ENCODE measurements at regions not wholly inside any gene's neighbourhood (a gene's known extent, or its start where the extent isn't known, plus 50 kb on each side); places are given as distances from the start of the nearest gene placed in this dataset.

DNA sequence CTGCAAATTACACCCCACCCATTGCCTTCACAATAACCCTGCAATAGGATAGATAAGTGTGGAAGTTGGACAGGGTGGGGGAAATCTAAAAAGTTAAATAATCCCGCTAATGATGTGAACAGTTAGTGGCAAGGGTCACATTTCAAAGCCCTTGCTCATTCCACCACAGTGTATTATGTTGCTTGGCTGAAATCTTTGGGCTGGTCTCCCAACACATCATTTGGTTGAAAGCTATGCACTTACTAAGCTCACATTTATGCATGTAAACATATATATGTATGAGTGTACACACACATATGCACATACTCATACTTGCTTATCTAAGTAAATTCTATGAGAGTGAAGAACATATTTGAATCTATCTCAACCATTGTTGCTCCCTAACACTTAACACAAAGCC lies 197.8 kb downstream of the RDH14 start:
- Histone ChIP-seq H3K4me2 (no peak overlapping the region), H3K27ac (ENCODE audit: low read depth) (no peak overlapping the region), H3K36me3 (ENCODE audit: insufficient read depth) (no peaks in the 10 kb centered on the region), H2AFZ (no peak overlapping the region), H3K9me2 (ENCODE audit: insufficient read depth) (no peaks in the 10 kb centered on the region), H3K79me2 (replicated peaks; ENCODE audit: insufficient read depth) (no peaks in the 10 kb centered on the region), H3K4me3 (no peak overlapping the region), H3K4me1 (ENCODE audit: insufficient read depth) (no peaks in the 10 kb centered on the region), H3F3A (replicated peaks; ENCODE audit: low read depth) (no peaks in the 10 kb centered on the region), H4K20me1 (replicated peaks; ENCODE audit: insufficient read depth) (no peaks in the 10 kb centered on the region), H3K27me3 (ENCODE audit: insufficient read depth) (no peaks in the 10 kb centered on the region)
- Mint-ChIP-seq H3K4me1 (no peaks in the 10 kb centered on the region), H3K36me3 (ENCODE audit: low read depth) (no peaks in the 10 kb centered on the region), H3K9me3 (no peaks in the 10 kb centered on the region), H3K27ac (no peak overlapping the region), H3K4me3 (no peak overlapping the region), H3K27me3 (ENCODE audit: insufficient read depth, low read depth, poor library complexity) (peaks cover 2% of the 10 kb centered on the region)
- TF ChIP-seq, protein P1, sequence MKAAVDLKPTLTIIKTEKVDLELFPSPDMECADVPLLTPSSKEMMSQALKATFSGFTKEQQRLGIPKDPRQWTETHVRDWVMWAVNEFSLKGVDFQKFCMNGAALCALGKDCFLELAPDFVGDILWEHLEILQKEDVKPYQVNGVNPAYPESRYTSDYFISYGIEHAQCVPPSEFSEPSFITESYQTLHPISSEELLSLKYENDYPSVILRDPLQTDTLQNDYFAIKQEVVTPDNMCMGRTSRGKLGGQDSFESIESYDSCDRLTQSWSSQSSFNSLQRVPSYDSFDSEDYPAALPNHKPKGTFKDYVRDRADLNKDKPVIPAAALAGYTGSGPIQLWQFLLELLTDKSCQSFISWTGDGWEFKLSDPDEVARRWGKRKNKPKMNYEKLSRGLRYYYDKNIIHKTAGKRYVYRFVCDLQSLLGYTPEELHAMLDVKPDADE (IDR thresholded peaks at IDR 0.05), result no peak
- TF ChIP-seq NANOG (IDR thresholded peaks at IDR 0.05; ENCODE audit: borderline replicate concordance) (no peak), ZNF114 (CRISPR knock-in tag; IDR thresholded peaks at IDR 0.05) (no peak), ZNF331 (CRISPR knock-in tag; IDR thresholded peaks at IDR 0.05; ENCODE audit: low read depth) (no peak), EZH2phosphoT487 (IDR thresholded peaks at IDR 0.05; ENCODE audit: unreplicated experiment) (no peak), POLR2AphosphoS5 (IDR thresholded peaks at IDR 0.05; ENCODE audit: low read depth) (no peak), STAT1 (IDR thresholded peaks at IDR 0.05; ENCODE audit: unreplicated experiment) (no peak), CREB1 (CRISPR knock-in tag; IDR thresholded peaks at IDR 0.05; ENCODE audit: low read depth) (no peak), EZH2 (IDR thresholded peaks at IDR 0.05; ENCODE audit: low read depth, unreplicated experiment) (no peak), CTCF (conservative IDR thresholded peaks at IDR 0.05; ENCODE audit: low read depth in 2 of 2) (no peak)
- TF ChIP-seq, protein P2, sequence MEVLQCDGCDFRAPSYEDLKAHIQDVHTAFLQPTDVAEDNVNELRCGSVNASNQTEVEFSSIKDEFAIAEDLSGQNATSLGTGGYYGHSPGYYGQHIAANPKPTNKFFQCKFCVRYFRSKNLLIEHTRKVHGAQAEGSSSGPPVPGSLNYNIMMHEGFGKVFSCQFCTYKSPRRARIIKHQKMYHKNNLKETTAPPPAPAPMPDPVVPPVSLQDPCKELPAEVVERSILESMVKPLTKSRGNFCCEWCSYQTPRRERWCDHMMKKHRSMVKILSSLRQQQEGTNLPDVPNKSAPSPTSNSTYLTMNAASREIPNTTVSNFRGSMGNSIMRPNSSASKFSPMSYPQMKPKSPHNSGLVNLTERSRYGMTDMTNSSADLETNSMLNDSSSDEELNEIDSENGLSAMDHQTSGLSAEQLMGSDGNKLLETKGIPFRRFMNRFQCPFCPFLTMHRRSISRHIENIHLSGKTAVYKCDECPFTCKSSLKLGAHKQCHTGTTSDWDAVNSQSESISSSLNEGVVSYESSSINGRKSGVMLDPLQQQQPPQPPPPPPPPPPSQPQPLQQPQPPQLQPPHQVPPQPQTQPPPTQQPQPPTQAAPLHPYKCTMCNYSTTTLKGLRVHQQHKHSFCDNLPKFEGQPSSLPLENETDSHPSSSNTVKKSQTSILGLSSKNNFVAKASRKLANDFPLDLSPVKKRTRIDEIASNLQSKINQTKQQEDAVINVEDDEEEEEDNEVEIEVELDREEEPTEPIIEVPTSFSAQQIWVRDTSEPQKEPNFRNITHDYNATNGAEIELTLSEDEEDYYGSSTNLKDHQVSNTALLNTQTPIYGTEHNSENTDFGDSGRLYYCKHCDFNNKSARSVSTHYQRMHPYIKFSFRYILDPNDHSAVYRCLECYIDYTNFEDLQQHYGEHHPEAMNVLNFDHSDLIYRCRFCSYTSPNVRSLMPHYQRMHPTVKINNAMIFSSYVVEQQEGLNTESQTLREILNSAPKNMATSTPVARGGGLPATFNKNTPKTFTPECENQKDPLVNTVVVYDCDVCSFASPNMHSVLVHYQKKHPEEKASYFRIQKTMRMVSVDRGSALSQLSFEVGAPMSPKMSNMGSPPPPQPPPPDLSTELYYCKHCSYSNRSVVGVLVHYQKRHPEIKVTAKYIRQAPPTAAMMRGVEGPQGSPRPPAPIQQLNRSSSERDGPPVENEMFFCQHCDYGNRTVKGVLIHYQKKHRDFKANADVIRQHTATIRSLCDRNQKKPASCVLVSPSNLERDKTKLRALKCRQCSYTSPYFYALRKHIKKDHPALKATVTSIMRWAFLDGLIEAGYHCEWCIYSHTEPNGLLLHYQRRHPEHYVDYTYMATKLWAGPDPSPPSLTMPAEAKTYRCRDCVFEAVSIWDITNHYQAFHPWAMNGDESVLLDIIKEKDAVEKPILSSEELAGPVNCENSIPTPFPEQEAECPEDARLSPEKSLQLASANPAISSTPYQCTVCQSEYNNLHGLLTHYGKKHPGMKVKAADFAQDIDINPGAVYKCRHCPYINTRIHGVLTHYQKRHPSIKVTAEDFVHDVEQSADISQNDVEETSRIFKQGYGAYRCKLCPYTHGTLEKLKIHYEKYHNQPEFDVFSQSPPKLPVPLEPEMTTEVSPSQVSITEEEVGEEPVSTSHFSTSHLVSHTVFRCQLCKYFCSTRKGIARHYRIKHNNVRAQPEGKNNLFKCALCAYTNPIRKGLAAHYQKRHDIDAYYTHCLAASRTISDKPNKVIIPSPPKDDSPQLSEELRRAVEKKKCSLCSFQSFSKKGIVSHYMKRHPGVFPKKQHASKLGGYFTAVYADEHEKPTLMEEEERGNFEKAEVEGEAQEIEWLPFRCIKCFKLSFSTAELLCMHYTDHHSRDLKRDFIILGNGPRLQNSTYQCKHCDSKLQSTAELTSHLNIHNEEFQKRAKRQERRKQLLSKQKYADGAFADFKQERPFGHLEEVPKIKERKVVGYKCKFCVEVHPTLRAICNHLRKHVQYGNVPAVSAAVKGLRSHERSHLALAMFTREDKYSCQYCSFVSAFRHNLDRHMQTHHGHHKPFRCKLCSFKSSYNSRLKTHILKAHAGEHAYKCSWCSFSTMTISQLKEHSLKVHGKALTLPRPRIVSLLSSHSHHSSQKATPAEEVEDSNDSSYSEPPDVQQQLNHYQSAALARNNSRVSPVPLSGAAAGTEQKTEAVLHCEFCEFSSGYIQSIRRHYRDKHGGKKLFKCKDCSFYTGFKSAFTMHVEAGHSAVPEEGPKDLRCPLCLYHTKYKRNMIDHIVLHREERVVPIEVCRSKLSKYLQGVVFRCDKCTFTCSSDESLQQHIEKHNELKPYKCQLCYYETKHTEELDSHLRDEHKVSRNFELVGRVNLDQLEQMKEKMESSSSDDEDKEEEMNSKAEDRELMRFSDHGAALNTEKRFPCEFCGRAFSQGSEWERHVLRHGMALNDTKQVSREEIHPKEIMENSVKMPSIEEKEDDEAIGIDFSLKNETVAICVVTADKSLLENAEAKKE (CRISPR knock-in tag; IDR thresholded peaks at IDR 0.05), result no peak
- TF ChIP-seq, protein P3, sequence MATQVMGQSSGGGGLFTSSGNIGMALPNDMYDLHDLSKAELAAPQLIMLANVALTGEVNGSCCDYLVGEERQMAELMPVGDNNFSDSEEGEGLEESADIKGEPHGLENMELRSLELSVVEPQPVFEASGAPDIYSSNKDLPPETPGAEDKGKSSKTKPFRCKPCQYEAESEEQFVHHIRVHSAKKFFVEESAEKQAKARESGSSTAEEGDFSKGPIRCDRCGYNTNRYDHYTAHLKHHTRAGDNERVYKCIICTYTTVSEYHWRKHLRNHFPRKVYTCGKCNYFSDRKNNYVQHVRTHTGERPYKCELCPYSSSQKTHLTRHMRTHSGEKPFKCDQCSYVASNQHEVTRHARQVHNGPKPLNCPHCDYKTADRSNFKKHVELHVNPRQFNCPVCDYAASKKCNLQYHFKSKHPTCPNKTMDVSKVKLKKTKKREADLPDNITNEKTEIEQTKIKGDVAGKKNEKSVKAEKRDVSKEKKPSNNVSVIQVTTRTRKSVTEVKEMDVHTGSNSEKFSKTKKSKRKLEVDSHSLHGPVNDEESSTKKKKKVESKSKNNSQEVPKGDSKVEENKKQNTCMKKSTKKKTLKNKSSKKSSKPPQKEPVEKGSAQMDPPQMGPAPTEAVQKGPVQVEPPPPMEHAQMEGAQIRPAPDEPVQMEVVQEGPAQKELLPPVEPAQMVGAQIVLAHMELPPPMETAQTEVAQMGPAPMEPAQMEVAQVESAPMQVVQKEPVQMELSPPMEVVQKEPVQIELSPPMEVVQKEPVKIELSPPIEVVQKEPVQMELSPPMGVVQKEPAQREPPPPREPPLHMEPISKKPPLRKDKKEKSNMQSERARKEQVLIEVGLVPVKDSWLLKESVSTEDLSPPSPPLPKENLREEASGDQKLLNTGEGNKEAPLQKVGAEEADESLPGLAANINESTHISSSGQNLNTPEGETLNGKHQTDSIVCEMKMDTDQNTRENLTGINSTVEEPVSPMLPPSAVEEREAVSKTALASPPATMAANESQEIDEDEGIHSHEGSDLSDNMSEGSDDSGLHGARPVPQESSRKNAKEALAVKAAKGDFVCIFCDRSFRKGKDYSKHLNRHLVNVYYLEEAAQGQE (IDR thresholded peaks at IDR 0.05; ENCODE audit: unreplicated experiment), result no peak
- ATAC-seq (no peak), DNase-seq (ENCODE audit: low spot score) (no peak)
